ENCODE measurements at regions not wholly inside any gene's neighbourhood (a gene's known extent, or its start where the extent isn't known, plus 50 kb on each side); places are given as distances from the start of the nearest gene placed in this dataset.

GRCh38 chr6:56764081-56764566, 121.4 kb upstream of the DST start:
- no peak for DNase-seq

- DNase-seq = no peak
Measured at GRCh38 chr6:56761651-56762050, 119.0 kb upstream of the DST start.

GRCh38 chr6:56760842-56761241, 118.2 kb upstream of the DST start:
- DNase-seq = no peak

GRCh38 chr6:56759521-56759920, 116.8 kb upstream of the DST start:
- DNase-seq = no peak

DNA sequence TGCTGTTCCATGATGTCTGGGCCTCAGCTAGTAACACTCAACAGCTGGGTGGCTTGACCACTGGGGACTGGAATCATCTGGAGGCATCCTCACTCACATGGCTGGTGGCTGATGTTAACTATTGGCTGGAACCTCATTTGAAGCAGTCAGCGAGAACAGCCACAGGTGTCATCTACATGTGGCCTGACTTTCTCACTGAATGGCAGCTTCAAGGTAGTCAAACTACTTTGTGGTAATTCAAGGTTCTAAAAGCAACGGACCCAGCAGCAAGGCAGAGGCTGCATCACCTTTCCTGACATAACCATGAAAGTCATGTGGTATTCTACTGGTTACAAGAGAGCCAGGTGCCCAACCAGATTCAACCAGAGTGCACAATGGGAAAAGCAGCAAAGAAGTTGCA, 115.9 kb upstream of the DST start:
- no peak for DNase-seq

- no peak for DNase-seq
Measured at GRCh38 chr6:56758120-56758519, 115.4 kb upstream of the DST start.

- no peak for DNase-seq
Measured at GRCh38 chr6:56757588-56757984, 114.9 kb upstream of the DST start.

DNA sequence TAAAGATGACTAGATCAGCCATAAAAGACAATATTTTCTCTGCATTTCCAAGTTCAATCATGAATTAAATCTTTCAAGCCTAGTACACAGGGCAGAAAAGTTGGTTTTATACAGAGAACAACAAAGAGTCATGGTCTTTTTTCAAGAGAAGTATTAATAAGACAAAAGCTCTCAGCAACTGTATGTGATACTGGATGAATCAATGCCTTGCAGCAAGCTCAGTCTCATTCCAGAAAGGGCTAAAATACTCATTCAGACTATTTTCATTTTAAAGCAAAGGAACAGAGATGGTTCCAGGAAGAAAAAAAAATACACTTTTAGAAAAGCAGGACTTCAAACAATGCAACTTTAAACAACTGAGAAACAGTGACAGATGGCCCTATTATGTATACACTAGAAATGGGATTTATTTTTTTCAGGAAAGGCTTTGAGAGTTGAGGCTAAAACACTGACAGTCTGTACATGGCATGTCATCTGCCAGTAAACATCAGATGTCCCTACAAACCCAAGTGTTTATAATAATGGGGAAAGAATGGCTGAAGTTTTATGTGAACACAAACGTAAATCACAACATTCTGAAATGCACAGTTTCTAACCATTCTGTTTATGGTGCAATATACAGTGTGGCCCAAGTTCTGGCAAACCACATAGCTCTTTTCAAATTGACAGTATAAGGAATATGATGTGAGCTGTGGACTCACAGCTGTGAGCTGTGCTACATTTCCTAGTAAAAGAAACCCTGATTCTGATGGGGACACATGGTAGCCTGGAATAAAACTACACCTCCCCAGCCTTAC, 114.3 kb upstream of the DST start:
- DNase-seq = no peak

DNA sequence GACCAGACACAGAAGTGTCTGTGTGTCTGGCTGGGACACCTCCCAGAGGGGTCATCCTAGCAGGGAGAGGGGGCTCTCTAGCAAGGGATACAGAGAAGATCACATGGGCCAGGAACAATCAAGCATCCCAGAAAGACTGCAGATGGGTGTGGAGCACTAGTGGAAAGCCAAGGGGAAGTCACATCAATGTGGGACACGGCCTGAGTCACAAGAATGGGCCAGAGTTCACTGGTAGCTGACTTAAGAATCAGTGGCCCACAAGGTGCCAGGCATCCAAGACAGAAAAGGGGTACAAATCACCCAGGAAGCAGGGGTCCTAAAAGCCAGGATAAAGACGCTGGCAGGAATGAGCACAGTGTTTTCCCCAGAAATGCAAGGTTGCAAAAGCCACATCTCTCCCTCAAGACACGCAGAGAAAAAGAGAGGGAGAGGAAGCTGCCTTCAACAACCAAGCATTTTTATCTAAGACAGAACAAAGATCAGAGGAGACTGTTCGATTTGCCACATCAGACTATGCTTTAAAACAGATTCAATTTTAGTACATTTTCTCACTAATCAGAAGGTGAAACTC, 113.6 kb upstream of the DST start:
- DNase-seq = no peak

DNA sequence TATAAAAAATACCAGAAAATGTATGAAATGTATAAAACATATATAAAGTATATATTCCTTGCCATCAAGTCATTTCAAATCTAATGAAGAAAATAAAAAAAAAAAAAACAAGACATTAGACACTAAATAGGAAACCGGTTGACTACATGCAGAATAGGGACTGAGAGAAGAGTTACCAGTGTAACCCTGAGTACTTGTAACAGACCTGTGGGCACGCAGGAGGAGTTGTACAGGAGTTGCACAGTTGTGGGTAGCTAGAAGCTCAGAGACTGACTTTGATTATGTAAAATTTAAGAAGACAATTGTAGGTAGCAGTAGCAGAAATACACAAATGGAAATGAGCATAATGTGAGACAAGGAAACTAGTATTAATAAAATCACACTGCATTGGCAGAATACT, 112.4 kb upstream of the DST start:
- no peak for DNase-seq

DNA sequence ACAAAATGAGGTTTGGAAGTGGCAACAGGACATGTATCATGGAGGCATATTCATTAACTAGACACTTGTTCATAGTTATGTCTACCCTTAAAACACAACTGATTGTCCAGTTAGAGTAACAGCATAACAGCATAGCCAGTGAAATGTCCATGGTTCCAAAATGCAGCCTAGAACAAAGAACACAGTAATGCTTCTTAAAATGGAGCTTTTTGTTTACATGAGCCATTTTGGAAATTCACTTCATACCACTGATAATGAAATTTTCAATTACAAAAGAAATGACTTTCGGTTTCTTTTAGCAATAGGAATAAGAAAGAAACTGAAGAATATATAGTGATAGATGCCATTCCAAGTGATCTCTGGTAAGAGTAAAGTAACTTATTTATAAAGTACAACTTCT, 111.1 kb upstream of the DST start:
- DNase-seq = no peak

GRCh38 chr6:56752534-56752933, 109.8 kb upstream of the DST start:
- DNase-seq = no peak

DNA sequence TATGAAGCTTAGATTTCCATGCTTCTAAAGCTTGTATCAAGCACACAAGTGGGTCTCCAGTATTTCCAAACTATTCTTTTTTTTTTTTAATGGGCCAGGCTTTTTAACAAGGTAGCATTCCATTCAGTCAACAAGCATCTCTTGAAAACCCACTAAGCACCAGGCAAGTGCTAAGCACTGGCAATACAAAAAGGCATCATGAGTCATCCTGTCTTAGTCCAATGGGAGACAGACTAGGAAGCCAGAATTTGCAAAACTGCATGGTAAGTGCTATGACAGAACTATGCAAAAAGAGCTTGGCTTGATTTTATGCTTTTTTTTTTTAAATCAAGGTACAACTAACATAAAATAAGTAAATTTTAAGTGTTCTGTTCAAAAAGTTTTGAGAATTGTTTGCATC, 109.3 kb upstream of the DST start:
- no peak for DNase-seq

GRCh38 chr6:56751604-56752003, 108.9 kb upstream of the DST start:
- DNase-seq = no peak

DNA sequence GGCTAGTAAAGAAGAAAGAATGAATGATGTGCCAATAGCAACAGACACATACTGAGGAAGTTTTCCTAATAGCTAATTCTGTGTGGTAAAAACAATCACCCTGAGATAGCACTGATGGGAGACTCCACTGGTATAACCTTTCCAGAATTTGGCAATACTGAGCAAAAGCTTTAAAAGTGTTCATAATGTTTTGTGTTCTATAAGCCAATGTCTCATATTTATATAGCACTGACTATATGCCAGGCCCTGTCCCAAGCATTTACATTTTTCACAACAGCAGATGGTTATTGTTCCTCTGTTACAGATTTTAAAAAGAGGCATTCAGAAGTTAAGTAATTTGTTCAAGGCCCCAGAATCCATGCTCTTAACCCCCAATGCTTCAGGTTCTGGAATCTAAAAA, 108.0 kb upstream of the DST start:
- DNase-seq = no peak

GRCh38 chr6:56749632-56750151, 107.0 kb upstream of the DST start:
- no peak for DNase-seq

DNA sequence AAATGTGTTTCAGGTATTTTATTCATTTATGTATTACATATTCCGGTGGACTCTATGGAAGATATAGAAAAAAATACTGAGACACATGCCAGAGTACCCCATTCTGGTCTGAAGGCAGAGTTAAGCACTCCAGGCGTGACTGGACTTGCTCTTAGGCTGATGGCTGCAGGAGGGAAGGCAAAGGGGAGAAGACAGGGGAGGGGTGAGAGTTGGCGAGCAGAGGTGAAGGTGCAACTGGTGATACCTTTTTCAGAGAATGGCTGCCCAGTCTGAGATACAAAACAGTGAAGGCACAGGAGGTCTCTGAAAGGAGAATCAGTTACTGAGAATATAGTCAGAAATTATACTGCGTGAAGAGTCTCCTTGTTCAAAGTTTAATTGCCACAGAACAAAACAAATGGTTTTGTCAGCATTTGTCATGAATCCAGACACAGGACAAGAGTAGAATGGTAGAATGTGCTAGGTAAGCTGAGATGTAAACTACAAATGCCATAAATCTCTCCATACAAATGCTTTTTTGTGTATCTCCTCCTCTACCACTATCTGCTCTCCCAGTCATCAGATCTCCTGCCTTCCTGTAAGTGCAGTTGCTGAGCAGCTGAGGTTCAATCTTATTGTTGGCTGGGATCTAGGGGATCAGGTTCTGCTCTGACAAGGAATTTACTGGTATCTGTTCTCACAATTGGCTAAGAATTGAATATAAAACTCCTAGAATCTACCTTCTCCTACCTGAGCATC, 104.2 kb upstream of the DST start:
- DNase-seq = no peak

DNA sequence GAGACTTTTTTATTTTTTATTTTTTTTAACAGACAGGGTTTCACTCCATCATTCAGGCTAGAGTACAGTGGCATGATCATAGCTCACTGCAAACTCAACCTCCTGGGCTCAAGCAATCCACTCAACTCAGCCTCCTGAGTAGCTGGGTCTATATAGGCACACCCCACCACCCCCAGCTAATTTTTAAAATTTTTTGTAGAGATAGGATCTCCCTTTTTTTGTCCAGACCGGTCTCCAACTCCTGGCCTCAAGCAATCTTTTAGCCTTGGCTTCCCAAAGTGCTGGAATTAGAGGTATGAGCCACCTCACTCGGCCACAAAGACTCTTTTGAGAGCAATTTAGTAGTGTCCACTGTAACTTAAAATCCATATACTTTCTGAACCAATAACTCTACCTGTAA, 103.3 kb upstream of the DST start:
- DNase-seq = no peak

GRCh38 chr6:56745081-56745480, 102.4 kb upstream of the DST start:
- DNase-seq = no peak

DNA sequence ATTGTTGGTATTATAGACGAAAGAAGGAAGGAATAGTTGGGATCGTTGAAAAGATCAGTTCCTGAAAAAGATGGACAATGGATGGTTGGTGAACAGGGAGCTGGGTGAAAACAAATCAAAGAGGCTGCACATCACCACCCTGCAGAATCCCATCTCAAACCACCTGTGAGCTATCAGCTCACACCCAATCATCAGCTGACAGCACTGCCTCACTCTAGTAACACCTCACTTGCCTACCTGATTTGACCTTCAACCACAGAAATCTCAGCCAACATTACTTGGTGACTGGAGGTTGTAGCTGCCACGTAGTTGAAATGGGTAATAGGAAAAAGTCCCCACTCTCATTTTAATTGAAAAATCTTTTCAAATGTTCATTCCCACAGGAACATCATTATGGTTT, 101.8 kb upstream of the DST start:
- no peak for DNase-seq

GRCh38 chr6:56742122-56742791, 99.6 kb upstream of the DST start:
- DNase-seq = no peak

DNA sequence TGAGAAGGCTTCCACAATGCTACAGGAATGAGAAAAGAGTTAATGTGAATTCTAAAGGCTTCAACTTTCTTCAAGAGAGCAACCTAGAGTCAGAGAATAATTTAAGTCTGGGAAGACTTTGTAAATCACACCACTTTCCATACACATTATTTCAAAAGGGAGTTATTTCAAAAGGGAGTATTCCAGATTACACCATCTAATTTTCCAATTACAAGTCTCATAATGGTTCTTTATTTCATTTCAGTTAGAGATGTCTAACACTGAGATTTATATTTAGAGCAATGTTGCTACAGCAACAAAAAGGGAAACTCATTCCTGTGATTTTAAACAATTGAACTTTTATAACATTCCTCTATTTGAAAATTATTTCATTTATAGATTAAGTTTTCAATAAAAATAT, 98.8 kb upstream of the DST start:
- no peak for DNase-seq
